Breast epithelium (tissue), 3 donors: ENCODE measurements at regions not wholly inside any gene's neighbourhood (a gene's known extent, or its start where the extent isn't known, plus 50 kb on each side); places are given as distances from the start of the nearest gene placed in this dataset.

Source experiments
- CTCF ChIP-seq, 3 donors: fragments of 450-650 bp; IDR thresholded peaks; one replicate each; pipeline ENCODE4 v1.5.1; 2016 to 2017; ENCODE audit warnings: antibody characterized with exemption in 3 of 3, mild to moderate bottlenecking in 3 of 3, moderate library complexity in 3 of 3
- POLR2A ChIP-seq: fragments of 450-650 bp; IDR thresholded peaks from one replicate; pipeline ENCODE4 v1.6.1; 2016; ENCODE audit warnings: antibody characterized with exemption, mild to moderate bottlenecking, moderate library complexity

- TF ChIP-seq CTCF (IDR thresholded peaks at IDR 0.05) (no peak), POLR2A (no peak)
Observed at GRCh38 chr3:95408464-95408862, 1345.6 kb downstream of the NSUN3 start.
